C4-2B (cell line): ENCODE measurements at regions not wholly inside any gene's neighbourhood (a gene's known extent, or its start where the extent isn't known, plus 50 kb on each side); places are given as distances from the start of the nearest gene placed in this dataset.

ENCODE experiments used
- H3K27ac ChIP-seq: fragments of 450-650 bp; 2 replicates; pipeline ENCODE4 v1.5.1; 2017
- CTCF ChIP-seq: fragments of 450-650 bp; conservative IDR thresholded peaks from 2 replicates; pipeline ENCODE4 v1.5.1; 2017; ENCODE audit warnings: mild to moderate bottlenecking
- ZFX ChIP-seq: fragments of 450-650 bp; IDR thresholded peaks from 2 replicates; pipeline ENCODE4 v1.6.1; 2017

- H3K27ac ChIP-seq: no peak overlapping the region
- TF ChIP-seq ZFX (no peak), CTCF (no peak)
These were observed 89.5 kb upstream of the IL12A start for GRCh38 chr3:159899166-159899565.

- no peak overlapping the region for H3K27ac ChIP-seq
- TF ChIP-seq ZFX (no peak), CTCF (no peak)
These were observed 85.9 kb upstream of the IL12A start for GRCh38 chr3:159902546-159903314.

GRCh38 chr3:159904455-159904854 lies 84.2 kb upstream of the IL12A start:
- TF ChIP-seq CTCF (no peak), ZFX (no peak)
- H3K27ac ChIP-seq: no peak overlapping the region

GRCh38 chr3:159904911-159905310 lies 83.7 kb upstream of the IL12A start:
- H3K27ac ChIP-seq: no peak overlapping the region
- TF ChIP-seq ZFX (no peak), CTCF (no peak)

- no peak for TF ChIP-seq CTCF
- TF ChIP-seq ZFX: no peak
- H3K27ac ChIP-seq: no peak overlapping the region
These were observed 80.8 kb upstream of the IL12A start for GRCh38 chr3:159907828-159908227.

GRCh38 chr3:159910991-159911663 lies 77.5 kb upstream of the IL12A start:
- TF ChIP-seq CTCF (no peak), ZFX (no peak)
- no peak overlapping the region for H3K27ac ChIP-seq

- no peak overlapping the region for H3K27ac ChIP-seq
- TF ChIP-seq CTCF (no peak), ZFX (no peak)
These were observed 77.0 kb upstream of the IL12A start for GRCh38 chr3:159911664-159912037.
